ENCODE measurements at regions not wholly inside any gene's neighbourhood (a gene's known extent, or its start where the extent isn't known, plus 50 kb on each side); places are given as distances from the start of the nearest gene placed in this dataset.

DNA sequence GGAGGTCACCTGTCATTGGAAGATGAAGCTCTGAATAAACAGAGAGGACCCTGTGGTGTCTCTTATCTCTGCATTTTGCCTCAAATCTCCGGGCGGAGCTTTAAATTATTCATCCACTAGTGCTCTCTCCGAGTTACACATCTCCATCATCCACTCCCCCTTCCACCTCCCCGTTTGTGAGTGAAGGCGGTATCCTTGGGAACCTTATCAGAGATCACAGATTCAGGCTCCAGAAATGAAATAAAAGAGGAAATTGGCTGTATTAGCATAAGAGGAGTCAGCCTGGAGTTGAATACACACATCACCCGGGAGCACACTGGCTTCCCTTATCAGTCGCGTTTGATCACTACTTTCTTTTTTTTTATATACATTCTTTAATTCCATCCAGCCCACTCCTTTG is 1184.8 kb downstream of the GATA3 start:
- H2AFZ ChIP-seq (ENCODE audit: control insufficient read depth, low read length): no peak overlapping the region
- H3K4me1 ChIP-seq (ENCODE audit: control insufficient read depth, extremely low read depth, insufficient read depth, low read length): no peaks in the 10 kb centered on the region
- H3K27me3 ChIP-seq (ENCODE audit: control insufficient read depth, extremely low read depth, insufficient read depth, low read length): no peaks in the 10 kb centered on the region
- H3K36me3 ChIP-seq (ENCODE audit: control insufficient read depth in 2 of 2, extremely low read depth in 1 of 2, insufficient read depth in 2 of 2, low read length in 2 of 2): no peaks in the 10 kb centered on the region
- FAIRE-seq: no peak
- no peak overlapping the region for H3K27ac ChIP-seq (ENCODE audit: control insufficient read depth, insufficient read depth, low read length)
- TF ChIP-seq, protein P1, sequence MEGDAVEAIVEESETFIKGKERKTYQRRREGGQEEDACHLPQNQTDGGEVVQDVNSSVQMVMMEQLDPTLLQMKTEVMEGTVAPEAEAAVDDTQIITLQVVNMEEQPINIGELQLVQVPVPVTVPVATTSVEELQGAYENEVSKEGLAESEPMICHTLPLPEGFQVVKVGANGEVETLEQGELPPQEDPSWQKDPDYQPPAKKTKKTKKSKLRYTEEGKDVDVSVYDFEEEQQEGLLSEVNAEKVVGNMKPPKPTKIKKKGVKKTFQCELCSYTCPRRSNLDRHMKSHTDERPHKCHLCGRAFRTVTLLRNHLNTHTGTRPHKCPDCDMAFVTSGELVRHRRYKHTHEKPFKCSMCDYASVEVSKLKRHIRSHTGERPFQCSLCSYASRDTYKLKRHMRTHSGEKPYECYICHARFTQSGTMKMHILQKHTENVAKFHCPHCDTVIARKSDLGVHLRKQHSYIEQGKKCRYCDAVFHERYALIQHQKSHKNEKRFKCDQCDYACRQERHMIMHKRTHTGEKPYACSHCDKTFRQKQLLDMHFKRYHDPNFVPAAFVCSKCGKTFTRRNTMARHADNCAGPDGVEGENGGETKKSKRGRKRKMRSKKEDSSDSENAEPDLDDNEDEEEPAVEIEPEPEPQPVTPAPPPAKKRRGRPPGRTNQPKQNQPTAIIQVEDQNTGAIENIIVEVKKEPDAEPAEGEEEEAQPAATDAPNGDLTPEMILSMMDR (optimal IDR thresholded peaks at IDR 0.05 in 1 of 3, IDR thresholded peaks at IDR 0.05 in 1 of 3, conservative IDR thresholded peaks at IDR 0.05 in 1 of 3; ENCODE audit: extremely low read depth in 1 of 3, insufficient read depth in 2 of 3, low read length in 3 of 3): no peak
- no peak for TF ChIP-seq EZH2 (IDR thresholded peaks at IDR 0.05; ENCODE audit: low read length)
- no peak overlapping the region for H3K4me2 ChIP-seq (ENCODE audit: control insufficient read depth, extremely low read depth, insufficient read depth, low read depth, low read length)
- dilution Hi-C loops (cut with MboI; ENCODE audit: extremely low pct_ligation_motif_present, low sequenced_read_pairs): no loop called here
- H3K9me1 ChIP-seq (ENCODE audit: control insufficient read depth, extremely low read depth, insufficient read depth, low read length): no peaks in the 10 kb centered on the region
- no peak for DNase-seq (ENCODE audit: low read depth, low spot score)
- no peaks in the 10 kb centered on the region for H3K9me3 ChIP-seq (ENCODE audit: control insufficient read depth, low read depth, low read length)
- no peak overlapping the region for H3K9ac ChIP-seq (ENCODE audit: control insufficient read depth, extremely low read depth, insufficient read depth, low read length)
- no peaks in the 10 kb centered on the region for H3K79me2 ChIP-seq (ENCODE audit: control insufficient read depth, insufficient read depth, low read length)
- no peak overlapping the region for H3K4me3 ChIP-seq (ENCODE audit: control insufficient read depth in 2 of 3, extremely low read depth in 1 of 3, insufficient read depth in 2 of 3, low read depth in 1 of 3, low read length in 3 of 3)
- H4K20me1 ChIP-seq (ENCODE audit: control insufficient read depth, extremely low read depth, insufficient read depth, low read length): no peaks in the 10 kb centered on the region

DNA sequence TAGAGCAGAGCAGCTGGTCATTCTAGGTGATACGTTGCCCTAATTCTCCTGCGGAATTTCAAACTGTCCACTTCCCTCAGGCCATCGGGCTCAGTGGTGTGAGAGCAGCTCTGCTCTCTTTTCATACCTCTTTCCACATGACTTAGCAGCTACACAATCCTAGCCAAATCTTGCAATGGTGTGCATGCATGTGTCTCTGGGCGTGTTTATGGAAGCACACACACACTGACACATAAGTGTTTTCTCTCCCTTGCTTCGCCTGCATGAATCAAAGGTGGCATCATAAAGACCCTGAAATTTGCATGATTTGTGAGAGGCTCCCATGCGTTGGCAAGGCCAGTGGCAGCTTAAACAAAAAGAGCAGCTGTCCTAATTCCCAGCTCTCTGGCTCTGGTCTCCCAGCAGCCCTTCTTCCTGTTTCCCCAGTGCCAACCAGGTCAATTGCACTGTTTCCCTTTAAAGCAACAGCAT is 1189.5 kb downstream of the GATA3 start:
- no peaks in the 10 kb centered on the region for H3K36me3 ChIP-seq (ENCODE audit: control insufficient read depth in 2 of 2, extremely low read depth in 1 of 2, insufficient read depth in 2 of 2, low read length in 2 of 2)
- H3K79me2 ChIP-seq (ENCODE audit: control insufficient read depth, insufficient read depth, low read length): no peaks in the 10 kb centered on the region
- H3K4me1 ChIP-seq (ENCODE audit: control insufficient read depth, extremely low read depth, insufficient read depth, low read length): no peaks in the 10 kb centered on the region
- H3K9me1 ChIP-seq (ENCODE audit: control insufficient read depth, extremely low read depth, insufficient read depth, low read length): no peaks in the 10 kb centered on the region
- DNase-seq (ENCODE audit: low read depth, low spot score) (no peak), FAIRE-seq (no peak)
- no peaks in the 10 kb centered on the region for H3K9me3 ChIP-seq (ENCODE audit: control insufficient read depth, low read depth, low read length)
- no peaks in the 10 kb centered on the region for H3K27me3 ChIP-seq (ENCODE audit: control insufficient read depth, extremely low read depth, insufficient read depth, low read length)
- no peak overlapping the region for H2AFZ ChIP-seq (ENCODE audit: control insufficient read depth, low read length)
- no peaks in the 10 kb centered on the region for H4K20me1 ChIP-seq (ENCODE audit: control insufficient read depth, extremely low read depth, insufficient read depth, low read length)
- no peak overlapping the region for H3K27ac ChIP-seq (ENCODE audit: control insufficient read depth, insufficient read depth, low read length)
- TF ChIP-seq, protein P1 (optimal IDR thresholded peaks at IDR 0.05 in 1 of 3, IDR thresholded peaks at IDR 0.05 in 1 of 3, conservative IDR thresholded peaks at IDR 0.05 in 1 of 3; ENCODE audit: extremely low read depth in 1 of 3, insufficient read depth in 2 of 3, low read length in 3 of 3): no peak
- dilution Hi-C loops (cut with MboI; ENCODE audit: extremely low pct_ligation_motif_present, low sequenced_read_pairs): no loop called here
- H3K9ac ChIP-seq (ENCODE audit: control insufficient read depth, extremely low read depth, insufficient read depth, low read length): no peak overlapping the region
- no peak overlapping the region for H3K4me2 ChIP-seq (ENCODE audit: control insufficient read depth, extremely low read depth, insufficient read depth, low read depth, low read length)
- no peak overlapping the region for H3K4me3 ChIP-seq (ENCODE audit: control insufficient read depth in 2 of 3, extremely low read depth in 1 of 3, insufficient read depth in 2 of 3, low read depth in 1 of 3, low read length in 3 of 3)
